ENCODE measurements at regions not wholly inside any gene's neighbourhood (a gene's known extent, or its start where the extent isn't known, plus 50 kb on each side); places are given as distances from the start of the nearest gene placed in this dataset.

GRCh38 chr15:25605151-25605550, 166.3 kb upstream of the UBE3A start:
- TF ChIP-seq POLR2A (IDR thresholded peaks at IDR 0.05) = no peak
- TF ChIP-seq, protein P1, sequence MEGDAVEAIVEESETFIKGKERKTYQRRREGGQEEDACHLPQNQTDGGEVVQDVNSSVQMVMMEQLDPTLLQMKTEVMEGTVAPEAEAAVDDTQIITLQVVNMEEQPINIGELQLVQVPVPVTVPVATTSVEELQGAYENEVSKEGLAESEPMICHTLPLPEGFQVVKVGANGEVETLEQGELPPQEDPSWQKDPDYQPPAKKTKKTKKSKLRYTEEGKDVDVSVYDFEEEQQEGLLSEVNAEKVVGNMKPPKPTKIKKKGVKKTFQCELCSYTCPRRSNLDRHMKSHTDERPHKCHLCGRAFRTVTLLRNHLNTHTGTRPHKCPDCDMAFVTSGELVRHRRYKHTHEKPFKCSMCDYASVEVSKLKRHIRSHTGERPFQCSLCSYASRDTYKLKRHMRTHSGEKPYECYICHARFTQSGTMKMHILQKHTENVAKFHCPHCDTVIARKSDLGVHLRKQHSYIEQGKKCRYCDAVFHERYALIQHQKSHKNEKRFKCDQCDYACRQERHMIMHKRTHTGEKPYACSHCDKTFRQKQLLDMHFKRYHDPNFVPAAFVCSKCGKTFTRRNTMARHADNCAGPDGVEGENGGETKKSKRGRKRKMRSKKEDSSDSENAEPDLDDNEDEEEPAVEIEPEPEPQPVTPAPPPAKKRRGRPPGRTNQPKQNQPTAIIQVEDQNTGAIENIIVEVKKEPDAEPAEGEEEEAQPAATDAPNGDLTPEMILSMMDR (IDR thresholded peaks at IDR 0.05) = no peak
- TF ChIP-seq POLR2AphosphoS5 (IDR thresholded peaks at IDR 0.05) = no peak
- no peak for TF ChIP-seq EP300 (IDR thresholded peaks at IDR 0.05)

All from suprapubic skin (tissue), 4 donors.